Adipocyte (in vitro differentiated cells): ENCODE measurements at regions not wholly inside any gene's neighbourhood (a gene's known extent, or its start where the extent isn't known, plus 50 kb on each side); places are given as distances from the start of the nearest gene placed in this dataset.
A peak's percentile ranks its signal among the peaks of the same experiment; 100 is the strongest.

Source experiments
- DNase-seq: peaks from one replicate; pipeline ENCODE4 v3.0.0-alpha.2; 2015; ENCODE audit warnings: low read depth
- H3K27me3 ChIP-seq: replicated peaks from 2 replicates; pipeline ENCODE4 v1.7.0; 2013; ENCODE audit warnings: mild to moderate bottlenecking, low read length, moderate library complexity; ENCODE audit not compliant: control insufficient read depth, insufficient read depth
- H3K36me3 ChIP-seq: 2 replicates; pipeline ENCODE4 v1.7.0; 2013; ENCODE audit warnings: low read length, mild to moderate bottlenecking, moderate library complexity; ENCODE audit not compliant: control insufficient read depth, insufficient read depth, severe bottlenecking
- H3K4me1 ChIP-seq: 2 replicates; pipeline ENCODE4 v1.7.0; 2013; ENCODE audit warnings: mild to moderate bottlenecking, low read length, moderate library complexity; ENCODE audit not compliant: control insufficient read depth, insufficient read depth
- H3K4me3 ChIP-seq: 2 replicates; pipeline ENCODE4 v1.7.0; 2013; ENCODE audit warnings: mild to moderate bottlenecking, low read length, moderate library complexity
- H3K9ac ChIP-seq: 2 replicates; pipeline ENCODE4 v1.7.0; 2013; ENCODE audit warnings: mild to moderate bottlenecking, low read length, moderate library complexity
- H3K9me3 ChIP-seq: 2 replicates; pipeline ENCODE4 v1.7.0; 2013; ENCODE audit warnings: mild to moderate bottlenecking, low read length, moderate library complexity; ENCODE audit not compliant: control insufficient read depth

DNA sequence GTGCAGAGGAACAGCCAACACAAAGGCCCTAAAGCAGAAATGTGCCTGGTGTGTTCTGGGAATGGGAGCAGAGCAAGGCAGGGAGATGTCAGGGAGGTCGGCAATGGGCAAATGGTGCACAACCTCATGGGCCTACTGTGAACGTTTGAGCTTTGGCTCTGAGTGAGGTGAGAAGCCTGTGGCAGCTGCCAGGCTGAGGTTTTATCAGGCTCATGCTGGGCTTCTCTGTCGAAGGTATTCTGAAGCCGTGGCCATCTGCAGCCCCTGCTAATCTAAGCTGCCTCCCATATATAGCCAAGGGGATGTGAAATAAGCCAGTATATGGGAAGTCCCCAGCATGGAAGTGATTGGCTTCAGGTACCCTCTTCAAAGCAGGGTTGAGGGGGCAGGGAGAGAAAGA is 193.3 kb downstream of the SLC4A3 start:
- Histone ChIP-seq H3K36me3 (no peaks in the 10 kb centered on the region), H3K4me1 (peaks cover 9% of the 10 kb centered on the region), H3K9ac (no peak overlapping the region), H3K9me3 (peaks cover 2% of the 10 kb centered on the region), H3K27me3 (no peaks in the 10 kb centered on the region), H3K4me3 (no peak overlapping the region)
- no peak for DNase-seq

- DNase-seq = no peak
- no peaks in the 10 kb centered on the region for H3K27me3 ChIP-seq
- no peak overlapping the region for H3K4me3 ChIP-seq
- no peaks in the 10 kb centered on the region for H3K36me3 ChIP-seq
- no peak overlapping the region for H3K9ac ChIP-seq
- peaks cover 9% of the 10 kb centered on the region for H3K4me1 ChIP-seq
- peaks cover 2% of the 10 kb centered on the region for H3K9me3 ChIP-seq
Observed at GRCh38 chr2:219823574-219823973, 196.1 kb downstream of the SLC4A3 start.

- Histone ChIP-seq H3K9me3 (no peaks in the 10 kb centered on the region), H3K4me1 (peaks cover 12% of the 10 kb centered on the region), H3K36me3 (no peaks in the 10 kb centered on the region), H3K9ac (no peak overlapping the region), H3K27me3 (peaks cover 11% of the 10 kb centered on the region), H3K4me3 (no peak overlapping the region)
- DNase-seq = no peak
Observed at GRCh38 chr2:219824996-219825395, 197.6 kb downstream of the SLC4A3 start.

- Histone ChIP-seq H3K27me3 (peaks cover 20% of the 10 kb centered on the region), H3K9ac (no peak overlapping the region), H3K36me3 (no peaks in the 10 kb centered on the region), H3K4me1 (peaks cover 12% of the 10 kb centered on the region), H3K4me3 (no peak overlapping the region), H3K9me3 (no peaks in the 10 kb centered on the region)
- DNase-seq = no peak
Observed at GRCh38 chr2:219828127-219828526, 200.7 kb downstream of the SLC4A3 start.

DNA sequence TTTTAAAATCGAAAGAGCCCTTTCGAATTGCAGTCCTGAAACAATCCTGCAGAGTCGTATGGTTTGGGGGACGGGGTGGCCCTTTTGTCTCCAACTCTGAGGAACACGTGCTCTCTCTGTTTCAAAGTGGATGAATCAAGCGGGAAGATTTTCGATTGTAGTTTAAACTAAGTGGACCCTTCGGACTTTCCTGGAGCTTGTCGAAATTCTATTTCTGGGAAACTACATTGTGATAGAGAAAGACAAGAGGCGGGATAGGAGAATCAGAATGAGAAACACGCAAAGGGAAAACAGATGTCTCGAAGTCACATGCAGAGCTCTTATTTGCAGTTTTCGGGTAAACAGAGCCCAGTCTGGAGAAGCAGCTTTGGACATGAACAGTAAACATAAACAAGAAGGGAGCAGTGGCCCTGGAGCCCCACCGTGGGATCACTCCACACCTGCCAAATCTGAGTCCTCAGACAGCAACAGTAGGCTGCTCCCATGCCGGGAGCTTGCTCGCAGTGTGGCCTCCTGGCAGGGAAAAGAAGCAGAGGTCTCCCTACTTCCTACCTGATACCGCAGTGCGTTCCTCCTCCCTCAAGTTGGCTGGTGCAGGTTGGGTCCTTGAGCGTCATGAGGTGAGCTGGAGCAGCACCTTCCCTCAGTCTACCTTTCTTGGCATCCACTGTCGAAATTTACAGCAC is 202.4 kb downstream of the SLC4A3 start:
- H3K4me3 ChIP-seq = peak overlapping the region; percentile 46
- H3K36me3 ChIP-seq = no peaks in the 10 kb centered on the region
- H3K9ac ChIP-seq = no peak overlapping the region
- no peaks in the 10 kb centered on the region for H3K9me3 ChIP-seq
- H3K4me1 ChIP-seq = peaks cover 5% of the 10 kb centered on the region
- DNase-seq = peak; percentile 11
- peaks cover 20% of the 10 kb centered on the region for H3K27me3 ChIP-seq

- H3K4me1 ChIP-seq = peaks cover 3% of the 10 kb centered on the region
Observed at GRCh38 chr2:219830353-219830738, 202.9 kb downstream of the SLC4A3 start.

DNA sequence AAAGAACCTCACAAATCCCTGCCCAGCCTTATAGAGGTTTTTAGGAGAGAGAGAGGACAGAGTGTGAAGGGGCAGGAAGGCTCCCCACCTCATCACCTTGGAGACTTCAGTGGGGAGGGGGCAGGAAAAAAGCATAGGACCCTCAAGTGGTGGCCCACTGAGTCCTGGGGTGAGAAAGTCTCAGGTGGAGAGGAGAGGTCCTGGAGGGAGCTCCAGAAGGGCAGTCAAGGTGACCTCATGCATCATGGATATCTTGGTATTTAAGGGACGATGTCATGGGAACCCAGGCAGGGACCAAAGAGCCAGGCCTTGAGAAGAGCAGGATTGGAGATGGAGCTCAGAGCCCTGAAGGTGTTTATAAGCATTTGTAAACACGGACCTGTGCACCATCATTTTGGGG is 204.5 kb downstream of the SLC4A3 start:
- no peak overlapping the region for H3K4me3 ChIP-seq
- no peaks in the 10 kb centered on the region for H3K36me3 ChIP-seq
- H3K9ac ChIP-seq = no peak overlapping the region
- no peak for DNase-seq
- no peaks in the 10 kb centered on the region for H3K9me3 ChIP-seq
- peaks cover 3% of the 10 kb centered on the region for H3K4me1 ChIP-seq
- H3K27me3 ChIP-seq = peaks cover 20% of the 10 kb centered on the region

More at GRCh38 chr2:219830353-219830738, 202.9 kb downstream of the SLC4A3 start:
- no peak for DNase-seq
- H3K9me3 ChIP-seq = no peaks in the 10 kb centered on the region
- no peak overlapping the region for H3K9ac ChIP-seq
- peaks cover 20% of the 10 kb centered on the region for H3K27me3 ChIP-seq
- H3K4me3 ChIP-seq = no peak overlapping the region
- H3K36me3 ChIP-seq = no peaks in the 10 kb centered on the region

DNA sequence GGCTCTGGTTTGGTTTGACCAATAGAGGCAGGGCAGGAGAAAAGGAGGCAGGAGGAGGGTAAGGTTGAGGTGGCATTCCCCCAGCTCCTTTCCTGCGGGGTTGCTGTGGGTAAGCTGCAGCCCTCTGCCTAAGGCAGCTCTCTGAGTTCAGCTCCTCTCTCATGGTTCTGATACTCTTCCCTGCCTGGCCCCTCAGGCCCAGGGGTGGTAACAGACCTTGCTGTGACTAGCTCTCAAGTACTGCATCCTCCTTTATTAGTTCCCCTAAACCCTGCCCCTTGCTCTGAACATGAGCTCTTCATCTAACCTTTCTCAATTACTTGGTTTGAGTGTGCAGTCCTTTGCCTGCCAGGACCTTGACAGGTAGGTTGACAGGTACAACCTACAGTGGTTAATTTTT is 205.5 kb downstream of the SLC4A3 start:
- no peak for DNase-seq
- H3K27me3 ChIP-seq = peaks cover 20% of the 10 kb centered on the region
- H3K4me3 ChIP-seq = no peak overlapping the region
- no peaks in the 10 kb centered on the region for H3K9me3 ChIP-seq
- peaks cover 3% of the 10 kb centered on the region for H3K4me1 ChIP-seq
- no peaks in the 10 kb centered on the region for H3K36me3 ChIP-seq
- no peak overlapping the region for H3K9ac ChIP-seq

DNA sequence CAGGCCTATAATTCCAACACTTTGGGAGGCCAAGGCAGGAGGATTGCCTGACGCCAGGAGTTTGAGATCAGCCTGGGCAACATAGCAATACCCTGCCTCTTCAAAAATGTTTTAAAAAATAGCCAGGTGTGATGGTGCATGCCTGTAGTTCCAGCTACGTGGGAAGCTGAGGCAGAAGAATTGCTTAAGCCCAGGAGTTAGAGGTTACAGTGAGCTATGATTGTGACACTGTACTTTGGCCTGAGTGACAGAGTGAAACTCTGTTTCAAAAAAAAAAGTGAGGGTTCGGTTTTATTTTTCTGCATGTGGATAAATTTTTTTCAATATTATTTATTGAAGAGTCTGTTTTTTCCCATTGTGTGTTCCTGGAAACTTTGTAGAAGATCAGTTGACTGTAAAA is 208.1 kb downstream of the SLC4A3 start:
- no peak for DNase-seq
- Histone ChIP-seq H3K9me3 (no peaks in the 10 kb centered on the region), H3K27me3 (peaks cover 5% of the 10 kb centered on the region), H3K36me3 (no peaks in the 10 kb centered on the region), H3K4me3 (no peak overlapping the region), H3K9ac (no peak overlapping the region), H3K4me1 (no peaks in the 10 kb centered on the region)

DNA sequence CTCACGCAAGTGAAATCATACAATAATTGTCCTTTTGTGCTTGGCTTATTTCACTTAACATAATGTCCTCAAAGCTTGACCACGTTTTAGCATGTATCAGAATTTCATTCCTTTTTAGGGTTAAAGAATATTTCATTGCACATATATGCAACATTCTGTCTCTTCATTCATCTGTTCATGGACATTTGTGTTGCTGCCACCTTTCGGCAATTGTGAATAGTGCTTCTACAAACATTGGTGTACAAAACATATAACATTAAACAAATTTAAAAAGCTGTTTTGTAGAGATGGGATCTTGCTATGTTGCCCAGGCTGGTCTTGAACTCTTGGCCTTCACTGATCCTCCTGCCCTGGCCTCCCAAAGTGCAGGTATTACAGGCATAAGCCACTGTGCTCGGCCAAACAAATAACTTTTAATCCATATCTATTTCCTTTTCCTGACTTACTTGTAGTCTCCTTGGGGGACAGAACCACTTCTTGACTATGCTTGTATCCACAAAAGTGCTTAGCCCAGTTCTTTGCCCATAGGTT is 209.3 kb downstream of the SLC4A3 start:
- H3K27me3 ChIP-seq = peaks cover 5% of the 10 kb centered on the region
- H3K36me3 ChIP-seq = no peaks in the 10 kb centered on the region
- no peak overlapping the region for H3K9ac ChIP-seq
- H3K4me1 ChIP-seq = no peaks in the 10 kb centered on the region
- no peak for DNase-seq
- H3K9me3 ChIP-seq = no peaks in the 10 kb centered on the region
- H3K4me3 ChIP-seq = no peak overlapping the region

DNA sequence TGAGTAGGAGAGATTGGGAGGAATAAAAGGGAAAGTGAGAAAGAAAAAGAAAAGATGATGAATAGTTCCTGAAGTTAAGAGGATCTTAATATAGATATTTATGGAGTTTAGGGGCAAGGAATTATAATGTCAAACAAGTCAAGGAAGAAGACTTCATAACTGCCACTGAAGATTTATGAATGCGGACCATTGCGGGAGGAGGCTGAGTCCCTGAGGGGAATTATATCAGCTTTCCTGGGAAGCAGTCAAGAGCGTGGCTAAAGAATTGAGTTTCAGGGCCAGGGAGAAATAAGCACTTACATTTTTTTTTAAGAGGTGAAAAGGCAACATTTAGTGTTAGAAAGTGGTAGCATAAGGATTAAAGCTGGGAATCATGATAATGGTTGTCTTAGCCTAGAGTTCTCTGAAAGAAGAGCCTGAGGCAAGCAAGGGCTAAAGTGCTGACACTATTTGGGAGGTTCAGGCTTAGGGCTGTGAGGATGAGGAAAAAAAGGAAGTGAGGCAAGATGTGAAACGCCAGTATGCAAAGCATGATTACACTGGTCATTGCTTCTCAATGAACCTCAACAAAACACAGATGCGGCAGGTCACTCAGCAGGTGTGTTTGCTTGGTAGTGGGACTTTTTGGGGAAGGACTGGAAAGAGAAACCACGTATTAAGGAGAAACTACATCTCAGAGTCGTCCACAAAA is 217.1 kb downstream of the SLC4A3 start:
- H3K4me1 ChIP-seq = peaks cover 8% of the 10 kb centered on the region
- no peaks in the 10 kb centered on the region for H3K36me3 ChIP-seq
- no peak for DNase-seq
- H3K9me3 ChIP-seq = no peaks in the 10 kb centered on the region
- peaks cover 7% of the 10 kb centered on the region for H3K27me3 ChIP-seq
- H3K9ac ChIP-seq = no peak overlapping the region
- H3K4me3 ChIP-seq = no peak overlapping the region
